ENCODE measurements at regions not wholly inside any gene's neighbourhood (a gene's known extent, or its start where the extent isn't known, plus 50 kb on each side); places are given as distances from the start of the nearest gene placed in this dataset.

- no peak for TF ChIP-seq POLR2A (IDR thresholded peaks at IDR 0.05)
- TF ChIP-seq CTCF (IDR thresholded peaks at IDR 0.05), result no peak
- TF ChIP-seq EP300 (IDR thresholded peaks at IDR 0.05), result no peak
- no peak for TF ChIP-seq POLR2AphosphoS5 (IDR thresholded peaks at IDR 0.05)
These were observed 263.9 kb upstream of the CITED2 start for GRCh38 chr6:139638179-139638941.
